Common myeloid progenitor, CD34-positive (primary cell): ENCODE measurements at regions not wholly inside any gene's neighbourhood (a gene's known extent, or its start where the extent isn't known, plus 50 kb on each side); places are given as distances from the start of the nearest gene placed in this dataset.

Experiments used
- CTCF ChIA-PET: fragments of 350-600 bp; sonication (Branson Sonifier 250); formaldehyde crosslinking; loops from one replicate; lab custom pipeline; 2021; ENCODE audit warnings: antibody characterized with exemption; lab: Charles Lee
- POLR2A ChIA-PET: fragments of 350-600 bp; sonication (Branson Sonifier 250); formaldehyde crosslinking; loops from one replicate; lab custom pipeline; 2021; ENCODE audit warnings: antibody characterized with exemption; lab: Charles Lee
- DNase-seq, 3 donors: peaks; one replicate each; pipeline versions ENCODE4 v3.0.0 to v3.0.0-alpha.2; 2013
- H3K27ac ChIP-seq, 2 experiments: 1 replicate in 1 of 2; 2 replicates in 1 of 2; pipeline ENCODE4 v1.7.0; 2013; ENCODE audit warnings: inconsistent platforms in 2 of 2, low read length in 2 of 2, mild to moderate bottlenecking in 2 of 2, low read depth in 1 of 2, moderate library complexity in 1 of 2; ENCODE audit not compliant: severe bottlenecking in 2 of 2, insufficient read depth in 1 of 2, poor library complexity in 1 of 2
- H3K27me3 ChIP-seq, 5 experiments: replicated peaks in 2 of 5; 1 replicate in 3 of 5; 2 replicates in 2 of 5; pipeline versions ENCODE4 v1.6.1 to v1.7.0; 2013; ENCODE audit warnings: low read length in 4 of 5, mild to moderate bottlenecking in 2 of 5, moderate library complexity in 2 of 5, inconsistent platforms in 1 of 5; ENCODE audit not compliant: insufficient read depth in 5 of 5, control insufficient read depth in 4 of 5
- H3K36me3 ChIP-seq, 4 experiments: 1 replicate in 2 of 4; 2 replicates in 2 of 4; pipeline versions ENCODE4 v1.6.1 to v1.7.0; 2013; ENCODE audit warnings: low read length in 3 of 4, control low read depth in 1 of 4, mild to moderate bottlenecking in 1 of 4; ENCODE audit not compliant: control insufficient read depth in 4 of 4, insufficient read depth in 4 of 4
- H3K4me1 ChIP-seq, 4 experiments: 1 replicate in 3 of 4; 2 replicates in 1 of 4; pipeline versions ENCODE4 v1.6.1 to v1.7.1; 2013; ENCODE audit warnings: low read length in 3 of 4, mild to moderate bottlenecking in 3 of 4, control low read depth in 1 of 4, inconsistent platforms in 1 of 4, moderate library complexity in 1 of 4; ENCODE audit not compliant: control insufficient read depth in 4 of 4, insufficient read depth in 4 of 4; ENCODE audit errors: control extremely low read depth in 1 of 4
- H3K4me3 ChIP-seq, 7 experiments: 1 replicate in 4 of 7; 2 replicates in 3 of 7; pipeline versions ENCODE4 v1.5.1 to v1.7.0; 2013; ENCODE audit warnings: mild to moderate bottlenecking in 7 of 7, low read length in 6 of 7, moderate library complexity in 6 of 7, inconsistent platforms in 2 of 7, low read depth in 2 of 7, control low read depth in 1 of 7; ENCODE audit not compliant: insufficient read depth in 4 of 7, control insufficient read depth in 1 of 7; ENCODE audit errors: extremely low read depth in 1 of 7
- H3K9me3 ChIP-seq, 5 experiments: 1 replicate in 4 of 5; 2 replicates in 1 of 5; pipeline versions ENCODE4 v1.6.1 to v1.7.1; 2013; ENCODE audit warnings: low read length in 4 of 5, mild to moderate bottlenecking in 2 of 5, inconsistent platforms in 1 of 5, low read depth in 1 of 5, moderate library complexity in 1 of 5; ENCODE audit not compliant: control insufficient read depth in 4 of 5, insufficient read depth in 2 of 5; ENCODE audit errors: control extremely low read depth in 1 of 5
- whole genome bisulfite sequencing: methylation state at CpG from one replicate; pipeline ENCODE4 v1.1.5; 2013; ENCODE audit not compliant: insufficient coverage; 5-methylcytosine and 5-hydroxymethylcytosine counted together

- H3K27ac ChIP-seq: no peak overlapping the region
- peaks cover 0 to 5% (median 3%) of the 10 kb centered on the region in 5 experiments for H3K27me3 ChIP-seq
- no peaks in the 10 kb centered on the region for H3K9me3 ChIP-seq
- no peak overlapping the region for H3K4me3 ChIP-seq
- no peaks in the 10 kb centered on the region for H3K36me3 ChIP-seq
- CTCF ChIA-PET: interaction anchor here (5.7 kb wide), 1 partner anchor 13 kb away, joined by 31 read pairs; no protein-coding TSS in a partner anchor
- WGBS: 100% methylated on average over 1 of the region's 1 CpG
- POLR2A ChIA-PET: no interaction called here
- H3K4me1 ChIP-seq: no peaks in the 10 kb centered on the region
- DNase-seq: no peak
Measured at GRCh38 chr7:25908154-25908949, 243.6 kb upstream of the NFE2L3 start.

- CTCF ChIA-PET: no interaction called here
- 75% methylated on average over 3 of the region's 7 CpGs for WGBS
- DNase-seq: no peak
- POLR2A ChIA-PET: no interaction called here
- H3K27me3 ChIP-seq: peaks cover 0 to 9% (median 0%) of the 10 kb centered on the region in 5 experiments
- H3K36me3 ChIP-seq: no peaks in the 10 kb centered on the region
- no peak overlapping the region for H3K4me3 ChIP-seq
- H3K27ac ChIP-seq: no peak overlapping the region
- no peaks in the 10 kb centered on the region for H3K9me3 ChIP-seq
- no peaks in the 10 kb centered on the region for H3K4me1 ChIP-seq
Measured at GRCh38 chr7:25911738-25912607, 240.0 kb upstream of the NFE2L3 start.

GRCh38 chr7:25913598-25914224, 238.3 kb upstream of the NFE2L3 start:
- no peak for DNase-seq
- no peak overlapping the region for H3K4me3 ChIP-seq
- H3K36me3 ChIP-seq: no peaks in the 10 kb centered on the region
- CTCF ChIA-PET: interaction anchor here (1.2 kb wide), 1 partner anchor 9 kb away, joined by 3 read pairs; no protein-coding TSS in a partner anchor
- WGBS: 100% methylated on average over 2 of the region's 6 CpGs
- peaks cover 0 to 8% (median 2%) of the 10 kb centered on the region in 5 experiments for H3K9me3 ChIP-seq
- POLR2A ChIA-PET: no interaction called here
- no peaks in the 10 kb centered on the region for H3K4me1 ChIP-seq
- peaks cover 0 to 6% (median 0%) of the 10 kb centered on the region in 5 experiments for H3K27me3 ChIP-seq
- no peak overlapping the region for H3K27ac ChIP-seq

- ChIA-PET CTCF (interaction anchor here (0.9 to 1.4 kb wide), 2 partner anchors 13 kb away, joined by 3 to 4 read pairs; no protein-coding TSS in a partner anchor), POLR2A (no interaction called here)
- Histone ChIP-seq H3K27me3 (peaks cover 0 to 6% (median 0%) of the 10 kb centered on the region in 5 experiments), H3K36me3 (no peaks in the 10 kb centered on the region), H3K4me3 (no peak overlapping the region), H3K9me3 (peaks cover 0 to 13% (median 2%) of the 10 kb centered on the region in 5 experiments), H3K27ac (no peak overlapping the region), H3K4me1 (no peaks in the 10 kb centered on the region)
- no CpG with 5 or more reads among the region's 1 CpG for WGBS
- DNase-seq: no peak
Measured at GRCh38 chr7:25918731-25919130, 233.3 kb upstream of the NFE2L3 start.

- peaks cover 0 to 13% (median 0%) of the 10 kb centered on the region in 5 experiments for H3K9me3 ChIP-seq
- no peaks in the 10 kb centered on the region for H3K36me3 ChIP-seq
- no peak overlapping the region for H3K4me3 ChIP-seq
- WGBS: 100% methylated on average over 2 of the region's 3 CpGs
- DNase-seq: no peak
- H3K27me3 ChIP-seq: peaks cover 0 to 3% (median 0%) of the 10 kb centered on the region in 5 experiments
- H3K27ac ChIP-seq: no peak overlapping the region
- ChIA-PET CTCF (interaction anchor here (0.8 kb wide), 1 partner anchor 141 kb away, joined by 3 read pairs; no protein-coding TSS in a partner anchor), POLR2A (no interaction called here)
- no peaks in the 10 kb centered on the region for H3K4me1 ChIP-seq
Measured at GRCh38 chr7:25922296-25922695, 229.7 kb upstream of the NFE2L3 start.

- ChIA-PET POLR2A (no interaction called here), CTCF (no interaction called here)
- Histone ChIP-seq H3K27ac (no peak overlapping the region), H3K4me3 (no peak overlapping the region), H3K4me1 (no peaks in the 10 kb centered on the region), H3K27me3 (peaks cover 0 to 3% (median 0%) of the 10 kb centered on the region in 5 experiments), H3K9me3 (peaks cover 0 to 6% (median 3%) of the 10 kb centered on the region in 5 experiments), H3K36me3 (no peaks in the 10 kb centered on the region)
- no peak for DNase-seq
- WGBS: no CpG with 5 or more reads among the region's 1 CpG
Measured at GRCh38 chr7:25923741-25924460, 228.1 kb upstream of the NFE2L3 start.
